Astrocyte (in vitro differentiated cells and primary cell): ENCODE measurements at regions not wholly inside any gene's neighbourhood (a gene's known extent, or its start where the extent isn't known, plus 50 kb on each side); places are given as distances from the start of the nearest gene placed in this dataset.
A peak's percentile ranks its signal among the peaks of the same experiment; 100 is the strongest.

Experiments used
- DNase-seq: peaks from one replicate; pipeline ENCODE4 v3.0.0-alpha.2; 2010; ENCODE audit warnings: low read depth
- FAIRE-seq: peaks from 2 replicates; lab custom pipeline; 2011; peaks lifted over from hg19 to GRCh38; lab: Jason Lieb, UNC
- H2AFZ ChIP-seq: 2 replicates; pipeline ENCODE4 v1.6.0; 2012; ENCODE audit warnings: low read depth, low read length, inconsistent platforms
- H3K27ac ChIP-seq: 2 replicates; pipeline ENCODE4 v1.5.1; 2011; ENCODE audit warnings: low read depth, low read length, inconsistent platforms
- H3K27me3 ChIP-seq: 2 replicates; pipeline ENCODE4 v1.6.0; 2011; ENCODE audit warnings: low read length, inconsistent platforms; ENCODE audit not compliant: insufficient read depth
- H3K36me3 ChIP-seq: 2 replicates; pipeline ENCODE4 v1.5.1; 2011; ENCODE audit warnings: low read length, inconsistent platforms; ENCODE audit not compliant: insufficient read depth
- H3K4me1 ChIP-seq: 2 replicates; pipeline ENCODE4 v1.5.1; 2011; ENCODE audit warnings: low read length, inconsistent platforms; ENCODE audit not compliant: insufficient read depth
- H3K4me2 ChIP-seq: 2 replicates; pipeline ENCODE4 v1.6.0; 2012; ENCODE audit warnings: low read length, inconsistent platforms
- H3K4me3 ChIP-seq: 2 replicates; pipeline ENCODE4 v1.5.1; 2011; ENCODE audit warnings: low read depth, mild to moderate bottlenecking, low read length, inconsistent platforms; ENCODE audit not compliant: insufficient read depth
- H3K79me2 ChIP-seq: 2 replicates; pipeline ENCODE4 v1.6.0; 2012; ENCODE audit warnings: mild to moderate bottlenecking, low read length, inconsistent platforms; ENCODE audit not compliant: insufficient read depth
- H3K9ac ChIP-seq: 2 replicates; pipeline ENCODE4 v1.6.0; 2012; ENCODE audit warnings: mild to moderate bottlenecking, low read length, inconsistent platforms
- H3K9me3 ChIP-seq: 2 replicates; pipeline ENCODE4 v1.5.1; 2012; ENCODE audit warnings: low read depth, mild to moderate bottlenecking, low read length, inconsistent platforms; ENCODE audit not compliant: insufficient read depth
- H4K20me1 ChIP-seq: 2 replicates; pipeline ENCODE4 v1.6.0; 2012; ENCODE audit warnings: low read length, inconsistent platforms; ENCODE audit not compliant: insufficient read depth
- H3K27ac Mint-ChIP-seq: one replicate; pipeline ENCODE4 v1.8.0; 2021; ENCODE audit warnings: mild to moderate bottlenecking, mixed read lengths; ENCODE audit not compliant: unreplicated experiment
- H3K27me3 Mint-ChIP-seq: one replicate; pipeline ENCODE4 v1.8.0; 2021; ENCODE audit warnings: low read depth, mixed read lengths; ENCODE audit not compliant: unreplicated experiment
- H3K36me3 Mint-ChIP-seq: one replicate; pipeline ENCODE4 v1.8.0; 2021; ENCODE audit warnings: low read depth, mixed read lengths; ENCODE audit not compliant: unreplicated experiment
- H3K4me1 Mint-ChIP-seq: one replicate; pipeline ENCODE4 v1.8.0; 2021; ENCODE audit warnings: low read depth, mixed read lengths; ENCODE audit not compliant: unreplicated experiment
- H3K4me3 Mint-ChIP-seq: one replicate; pipeline ENCODE4 v1.8.0; 2021; ENCODE audit warnings: mild to moderate bottlenecking, moderate library complexity, mixed read lengths; ENCODE audit not compliant: unreplicated experiment
- H3K9me3 Mint-ChIP-seq: one replicate; pipeline ENCODE4 v1.8.0; 2021; ENCODE audit warnings: mild to moderate bottlenecking, mixed read lengths; ENCODE audit not compliant: unreplicated experiment
- CTCF ChIP-seq: IDR thresholded peaks from 2 replicates; pipeline ENCODE4 v1.5.1; 2011; ENCODE audit warnings: low read depth, mild to moderate bottlenecking, inconsistent platforms, low read length, moderate library complexity; ENCODE audit not compliant: insufficient read depth
- EZH2 ChIP-seq: IDR thresholded peaks from 2 replicates; pipeline ENCODE4 v1.6.1; 2012; ENCODE audit warnings: mild to moderate bottlenecking, low read length, inconsistent platforms; ENCODE audit not compliant: insufficient read depth

- no peak overlapping the region for H3K9ac ChIP-seq
- Mint-ChIP-seq H3K9me3 (no peaks in the 10 kb centered on the region), H3K27ac (no peak overlapping the region), H3K4me1 (peaks cover 12% of the 10 kb centered on the region), H3K4me3 (no peak overlapping the region), H3K27me3 (no peaks in the 10 kb centered on the region), H3K36me3 (no peaks in the 10 kb centered on the region)
- TF ChIP-seq EZH2 (no peak), CTCF (no peak)
- DNase-seq (no peak), FAIRE-seq (no peak)
- H3K27ac ChIP-seq, result no peak overlapping the region
- H3K27me3 ChIP-seq, result no peaks in the 10 kb centered on the region
- no peak overlapping the region for H2AFZ ChIP-seq
- no peak overlapping the region for H3K4me3 ChIP-seq
- H4K20me1 ChIP-seq, result no peaks in the 10 kb centered on the region
- no peak overlapping the region for H3K4me2 ChIP-seq
- no peaks in the 10 kb centered on the region for H3K9me3 ChIP-seq
- H3K36me3 ChIP-seq, result no peaks in the 10 kb centered on the region
- no peaks in the 10 kb centered on the region for H3K79me2 ChIP-seq
- H3K4me1 ChIP-seq, result no peaks in the 10 kb centered on the region
Observed at GRCh38 chr5:165126598-165126997, 1621.2 kb downstream of the MAT2B start.

- Histone ChIP-seq H3K27ac (no peak overlapping the region), H3K27me3 (no peaks in the 10 kb centered on the region), H3K79me2 (no peaks in the 10 kb centered on the region), H3K9me3 (no peaks in the 10 kb centered on the region), H3K36me3 (no peaks in the 10 kb centered on the region), H3K9ac (no peak overlapping the region), H2AFZ (no peak overlapping the region), H3K4me3 (no peak overlapping the region), H4K20me1 (no peaks in the 10 kb centered on the region), H3K4me1 (no peaks in the 10 kb centered on the region), H3K4me2 (no peak overlapping the region)
- TF ChIP-seq CTCF, result no peak
- TF ChIP-seq EZH2, result no peak
- Mint-ChIP-seq H3K4me3 (no peak overlapping the region), H3K36me3 (no peaks in the 10 kb centered on the region), H3K9me3 (no peaks in the 10 kb centered on the region), H3K27me3 (no peaks in the 10 kb centered on the region), H3K27ac (no peak overlapping the region), H3K4me1 (peaks cover 12% of the 10 kb centered on the region)
- DNase-seq (no peak), FAIRE-seq (no peak)
Observed at GRCh38 chr5:165127941-165128340, 1622.5 kb downstream of the MAT2B start.

GRCh38 chr5:165130656-165131055 lies 1625.2 kb downstream of the MAT2B start:
- Histone ChIP-seq H3K36me3 (no peaks in the 10 kb centered on the region), H3K79me2 (no peaks in the 10 kb centered on the region), H3K27ac (no peak overlapping the region), H3K9me3 (no peaks in the 10 kb centered on the region), H4K20me1 (no peaks in the 10 kb centered on the region), H3K4me1 (no peaks in the 10 kb centered on the region), H3K9ac (no peak overlapping the region), H2AFZ (no peak overlapping the region), H3K27me3 (no peaks in the 10 kb centered on the region), H3K4me2 (peak overlapping the region; percentile 45), H3K4me3 (no peak overlapping the region)
- Mint-ChIP-seq H3K36me3 (no peaks in the 10 kb centered on the region), H3K27ac (no peak overlapping the region), H3K9me3 (no peaks in the 10 kb centered on the region), H3K4me1 (peaks cover 12% of the 10 kb centered on the region), H3K4me3 (no peak overlapping the region), H3K27me3 (no peaks in the 10 kb centered on the region)
- FAIRE-seq, result no peak
- TF ChIP-seq CTCF (no peak), EZH2 (no peak)
- DNase-seq, result peak; percentile 57
